HG02884 (cell line): ENCODE measurements at regions not wholly inside any gene's neighbourhood (a gene's known extent, or its start where the extent isn't known, plus 50 kb on each side); places are given as distances from the start of the nearest gene placed in this dataset.
"Not testable (repeated sequence)": the region's sequence is repeated elsewhere in the genome, so short reads cannot be mapped to it uniquely, and the experiment has no call there.

Source experiments
- ATAC-seq: cut with Tn5 transposase; IDR thresholded peaks from one replicate; pipeline ENCODE4 v1.9.1; 2021; ENCODE audit warnings: mild to moderate bottlenecking, moderate library complexity; ENCODE audit not compliant: unreplicated experiment

- no peak for ATAC-seq
Measured at GRCh38 chr2:211205836-211206235, 649.4 kb downstream of the CPS1 start.

- no peak for ATAC-seq
Measured at GRCh38 chr2:211216221-211216620, 659.8 kb downstream of the CPS1 start.

GRCh38 chr2:211219548-211219947 is 663.1 kb downstream of the CPS1 start:
- ATAC-seq, result not testable (repeated sequence)

GRCh38 chr2:211225784-211226183 is 669.4 kb downstream of the CPS1 start:
- no peak for ATAC-seq

GRCh38 chr2:211228559-211228958 is 672.2 kb downstream of the CPS1 start:
- no peak for ATAC-seq

- ATAC-seq, result no peak
Measured at GRCh38 chr2:211237586-211238275, 681.3 kb downstream of the CPS1 start.

GRCh38 chr2:211241891-211242290 is 685.5 kb downstream of the CPS1 start:
- no peak for ATAC-seq

- ATAC-seq, result no peak
Measured at GRCh38 chr2:211247751-211248150, 691.4 kb downstream of the CPS1 start.

GRCh38 chr2:211248841-211249240 is 692.4 kb downstream of the CPS1 start:
- no peak for ATAC-seq

GRCh38 chr2:211251016-211251415 is 694.6 kb downstream of the CPS1 start:
- no peak for ATAC-seq

GRCh38 chr2:211258646-211259335 is 702.4 kb downstream of the CPS1 start:
- no peak for ATAC-seq

GRCh38 chr2:211259831-211260476 is 703.6 kb downstream of the CPS1 start:
- no peak for ATAC-seq

GRCh38 chr2:211270257-211270656 is 713.9 kb downstream of the CPS1 start:
- ATAC-seq, result no peak

GRCh38 chr2:211281430-211282073 is 725.2 kb downstream of the CPS1 start:
- ATAC-seq, result no peak

GRCh38 chr2:211302676-211303075 is 746.3 kb downstream of the CPS1 start:
- no peak for ATAC-seq

- ATAC-seq, result no peak
Measured at GRCh38 chr2:211306929-211307328, 750.5 kb downstream of the CPS1 start.
